ENCODE measurements at regions not wholly inside any gene's neighbourhood (a gene's known extent, or its start where the extent isn't known, plus 50 kb on each side); places are given as distances from the start of the nearest gene placed in this dataset.

- Mint-ChIP-seq H3K36me3 (ENCODE audit: insufficient read depth) (peaks cover 7% of the 10 kb centered on the region), H3K9me3 (peaks cover 8% of the 10 kb centered on the region), H3K4me1 (ENCODE audit: low read depth) (peaks cover 61% of the 10 kb centered on the region), H3K27me3 (ENCODE audit: low read depth) (no peaks in the 10 kb centered on the region), H3K4me3 (no peak overlapping the region)
- ATAC-seq, result no peak
- DNase-seq, result no peak
These were observed 76.5 kb downstream of the ARL4C start for GRCh38 chr2:234420408-234420807.

- Mint-ChIP-seq H3K4me1 (ENCODE audit: low read depth) (peaks cover 61% of the 10 kb centered on the region), H3K36me3 (ENCODE audit: insufficient read depth) (peaks cover 7% of the 10 kb centered on the region), H3K4me3 (no peak overlapping the region), H3K9me3 (peaks cover 8% of the 10 kb centered on the region), H3K27me3 (ENCODE audit: low read depth) (no peaks in the 10 kb centered on the region)
- DNase-seq (no peak), ATAC-seq (no peak)
These were observed 77.2 kb downstream of the ARL4C start for GRCh38 chr2:234419726-234420125.

GRCh38 chr2:234415706-234416105 is 81.2 kb downstream of the ARL4C start:
- no peaks in the 10 kb centered on the region for H3K27me3 Mint-ChIP-seq (ENCODE audit: low read depth)
- peaks cover 43% of the 10 kb centered on the region for H3K4me1 Mint-ChIP-seq (ENCODE audit: low read depth)
- DNase-seq (no peak), ATAC-seq (no peak)
- H3K36me3 Mint-ChIP-seq (ENCODE audit: insufficient read depth), result peaks cover 7% of the 10 kb centered on the region
- H3K4me3 Mint-ChIP-seq, result no peak overlapping the region
- H3K9me3 Mint-ChIP-seq, result peaks cover 8% of the 10 kb centered on the region

GRCh38 chr2:234414596-234414995 is 82.3 kb downstream of the ARL4C start:
- ATAC-seq (no peak), DNase-seq (no peak)
- no peak overlapping the region for H3K4me3 Mint-ChIP-seq
- peaks cover 44% of the 10 kb centered on the region for H3K4me1 Mint-ChIP-seq (ENCODE audit: low read depth)
- H3K36me3 Mint-ChIP-seq (ENCODE audit: insufficient read depth), result peaks cover 7% of the 10 kb centered on the region
- H3K27me3 Mint-ChIP-seq (ENCODE audit: low read depth), result no peaks in the 10 kb centered on the region
- H3K9me3 Mint-ChIP-seq, result peaks cover 8% of the 10 kb centered on the region

- Mint-ChIP-seq H3K4me3 (no peak overlapping the region), H3K4me1 (ENCODE audit: low read depth) (peaks cover 38% of the 10 kb centered on the region), H3K27me3 (ENCODE audit: low read depth) (no peaks in the 10 kb centered on the region), H3K9me3 (no peaks in the 10 kb centered on the region), H3K36me3 (ENCODE audit: insufficient read depth) (peaks cover 2% of the 10 kb centered on the region)
- ATAC-seq (no peak), DNase-seq (no peak)
These were observed 84.2 kb downstream of the ARL4C start for GRCh38 chr2:234412726-234413125.

- H3K4me1 Mint-ChIP-seq (ENCODE audit: low read depth), result peaks cover 38% of the 10 kb centered on the region
These were observed 85.1 kb downstream of the ARL4C start for GRCh38 chr2:234411793-234412192.

GRCh38 chr2:234410526-234410925 is 86.4 kb downstream of the ARL4C start:
- Mint-ChIP-seq H3K9me3 (no peaks in the 10 kb centered on the region), H3K36me3 (ENCODE audit: insufficient read depth) (no peaks in the 10 kb centered on the region), H3K4me1 (ENCODE audit: low read depth) (peaks cover 46% of the 10 kb centered on the region), H3K4me3 (no peak overlapping the region), H3K27me3 (ENCODE audit: low read depth) (no peaks in the 10 kb centered on the region)
- ATAC-seq, result no peak
- no peak for DNase-seq

More at GRCh38 chr2:234411793-234412192, 85.1 kb downstream of the ARL4C start:
- H3K4me3 Mint-ChIP-seq, result no peak overlapping the region
- ATAC-seq, result no peak
- H3K9me3 Mint-ChIP-seq, result no peaks in the 10 kb centered on the region
- DNase-seq, result no peak
- H3K36me3 Mint-ChIP-seq (ENCODE audit: insufficient read depth), result peaks cover 2% of the 10 kb centered on the region
- no peaks in the 10 kb centered on the region for H3K27me3 Mint-ChIP-seq (ENCODE audit: low read depth)

GRCh38 chr2:234409590-234409989 is 87.3 kb downstream of the ARL4C start:
- Mint-ChIP-seq H3K36me3 (ENCODE audit: insufficient read depth) (no peaks in the 10 kb centered on the region), H3K9me3 (no peaks in the 10 kb centered on the region), H3K4me1 (ENCODE audit: low read depth) (peaks cover 39% of the 10 kb centered on the region), H3K27me3 (ENCODE audit: low read depth) (no peaks in the 10 kb centered on the region), H3K4me3 (no peak overlapping the region)
- DNase-seq (no peak), ATAC-seq (no peak)

GRCh38 chr2:234406085-234406484 is 90.8 kb downstream of the ARL4C start:
- Mint-ChIP-seq H3K9me3 (no peaks in the 10 kb centered on the region), H3K36me3 (ENCODE audit: insufficient read depth) (no peaks in the 10 kb centered on the region), H3K27me3 (ENCODE audit: low read depth) (no peaks in the 10 kb centered on the region), H3K4me3 (no peak overlapping the region), H3K4me1 (ENCODE audit: low read depth) (peaks cover 34% of the 10 kb centered on the region)
- ATAC-seq (no peak), DNase-seq (no peak)

GRCh38 chr2:234405462-234405861 is 91.4 kb downstream of the ARL4C start:
- Mint-ChIP-seq H3K9me3 (no peaks in the 10 kb centered on the region), H3K4me1 (ENCODE audit: low read depth) (peaks cover 35% of the 10 kb centered on the region), H3K36me3 (ENCODE audit: insufficient read depth) (no peaks in the 10 kb centered on the region), H3K4me3 (no peak overlapping the region), H3K27me3 (ENCODE audit: low read depth) (no peaks in the 10 kb centered on the region)
- DNase-seq (no peak), ATAC-seq (no peak)

- Mint-ChIP-seq H3K27me3 (ENCODE audit: low read depth) (no peaks in the 10 kb centered on the region), H3K4me1 (ENCODE audit: low read depth) (peaks cover 32% of the 10 kb centered on the region)
These were observed 91.9 kb downstream of the ARL4C start for GRCh38 chr2:234404957-234405356.

GRCh38 chr2:234403751-234404150 is 93.1 kb downstream of the ARL4C start:
- Mint-ChIP-seq H3K36me3 (ENCODE audit: insufficient read depth) (no peaks in the 10 kb centered on the region), H3K27me3 (ENCODE audit: low read depth) (no peaks in the 10 kb centered on the region), H3K9me3 (no peaks in the 10 kb centered on the region), H3K4me1 (ENCODE audit: low read depth) (peaks cover 33% of the 10 kb centered on the region), H3K4me3 (no peak overlapping the region)
- ATAC-seq, result no peak
- DNase-seq, result no peak

More at GRCh38 chr2:234404957-234405356, 91.9 kb downstream of the ARL4C start:
- Mint-ChIP-seq H3K9me3 (no peaks in the 10 kb centered on the region), H3K4me3 (no peak overlapping the region), H3K36me3 (ENCODE audit: insufficient read depth) (no peaks in the 10 kb centered on the region)
- ATAC-seq (no peak), DNase-seq (no peak)

GRCh38 chr2:234403074-234403473 is 93.8 kb downstream of the ARL4C start:
- H3K27me3 Mint-ChIP-seq (ENCODE audit: low read depth), result no peaks in the 10 kb centered on the region
- DNase-seq, result no peak
- no peak overlapping the region for H3K4me3 Mint-ChIP-seq
- ATAC-seq, result no peak
- no peaks in the 10 kb centered on the region for H3K9me3 Mint-ChIP-seq
- H3K4me1 Mint-ChIP-seq (ENCODE audit: low read depth), result peaks cover 35% of the 10 kb centered on the region
- no peaks in the 10 kb centered on the region for H3K36me3 Mint-ChIP-seq (ENCODE audit: insufficient read depth)

GRCh38 chr2:234401426-234401825 is 95.5 kb downstream of the ARL4C start:
- no peaks in the 10 kb centered on the region for H3K9me3 Mint-ChIP-seq
- peaks cover 38% of the 10 kb centered on the region for H3K4me1 Mint-ChIP-seq (ENCODE audit: low read depth)

GRCh38 chr2:234399451-234400246 is 97.2 kb downstream of the ARL4C start:
- DNase-seq (no peak), ATAC-seq (no peak)
- Mint-ChIP-seq H3K4me3 (no peak overlapping the region), H3K27me3 (ENCODE audit: low read depth) (no peaks in the 10 kb centered on the region), H3K9me3 (no peaks in the 10 kb centered on the region), H3K4me1 (ENCODE audit: low read depth) (peaks cover 38% of the 10 kb centered on the region), H3K36me3 (ENCODE audit: insufficient read depth) (no peaks in the 10 kb centered on the region)

More at GRCh38 chr2:234401426-234401825, 95.5 kb downstream of the ARL4C start:
- DNase-seq, result no peak
- no peak for ATAC-seq
- Mint-ChIP-seq H3K4me3 (no peak overlapping the region), H3K36me3 (ENCODE audit: insufficient read depth) (no peaks in the 10 kb centered on the region), H3K27me3 (ENCODE audit: low read depth) (no peaks in the 10 kb centered on the region)

All from activated T-cell treated with anti-CD3 and anti-CD28 coated beads, Interleukin-2, amount 50 U/mL, for 4 hours (primary cell).